GM12878 (cell line): ENCODE measurements at regions not wholly inside any gene's neighbourhood (a gene's known extent, or its start where the extent isn't known, plus 50 kb on each side); places are given as distances from the start of the nearest gene placed in this dataset.

ENCODE experiments used
- ATAC-seq: fragments of 200-7000 bp; cut with Tn5 transposase; 3 replicates; pipeline ENCODE4 v1.9.1; 2020; ENCODE audit warnings: mild to moderate bottlenecking, moderate library complexity
- BruUV-seq: library from RNA; stranded (reverse); fragments of 400-500 nt; replicated peaks from 2 replicates; lab custom pipeline; 2021; lab: Mats Ljungman, UMichigan
- CTCF ChIA-PET: fragments of 300-600 bp; sonication (Branson Sonifier 250); formaldehyde crosslinking; extraction: SDS; loops from one replicate; lab custom pipeline; 2021; ENCODE audit warnings: inconsistent platforms; lab: Yijun Ruan, JAX
- POLR2A ChIA-PET: fragments of 350-600 bp; formaldehyde crosslinking; extraction: SDS; loops from one replicate; lab custom pipeline; 2021; ENCODE audit warnings: inconsistent platforms; lab: Charles Lee
- RAD21 ChIA-PET: fragments of 300-600 bp; sonication (Branson Sonifier 250); formaldehyde crosslinking; loops from one replicate; lab custom pipeline; 2023; ENCODE audit warnings: antibody characterized with exemption; ENCODE audit not compliant: unreplicated experiment; lab: Charles Lee
- SMC1A ChIA-PET: fragments of 300-600 bp; sonication (Branson Sonifier 250); formaldehyde crosslinking; loops from one replicate; lab custom pipeline; 2023; ENCODE audit not compliant: unreplicated experiment, uncharacterized antibody; lab: Charles Lee
- DNase-seq: peaks from one replicate; pipeline ENCODE4 v3.0.0-alpha.2; 2011; ENCODE audit warnings: low read depth, low spot score
- FAIRE-seq: peaks from 3 replicates; lab custom pipeline; 2011; peaks lifted over from hg19 to GRCh38; lab: Jason Lieb, UNC
- H2AFZ ChIP-seq: 2 replicates; pipeline ENCODE4 v1.6.0; 2011; ENCODE audit warnings: low read depth, low read length, control low read depth; ENCODE audit not compliant: control insufficient read depth
- H3K27ac ChIP-seq: 2 replicates; pipeline ENCODE4 v1.5.1; 2011; ENCODE audit warnings: control low read depth; ENCODE audit not compliant: control insufficient read depth, insufficient read depth
- H3K27me3 ChIP-seq, 2 experiments: replicated peaks in 1 of 2; 2 replicates each; pipeline versions ENCODE4 v1.6.0 to v1.6.1; 2011; ENCODE audit warnings: low read length in 1 of 2; ENCODE audit not compliant: control insufficient read depth in 2 of 2, insufficient read depth in 2 of 2
- H3K36me3 ChIP-seq, 2 experiments: 2 replicates each; pipeline ENCODE4 v1.5.1; 2011; ENCODE audit warnings: low read length in 1 of 2; ENCODE audit not compliant: control insufficient read depth in 2 of 2, insufficient read depth in 2 of 2
- H3K4me1 ChIP-seq: 2 replicates; pipeline ENCODE4 v1.6.1; 2011; ENCODE audit warnings: mild to moderate bottlenecking, low read length, moderate library complexity, mixed read lengths; ENCODE audit not compliant: control insufficient read depth, insufficient read depth
- H3K4me2 ChIP-seq: 2 replicates; pipeline ENCODE4 v1.6.0; 2011; ENCODE audit warnings: control low read depth; ENCODE audit not compliant: control insufficient read depth, insufficient read depth
- H3K4me3 ChIP-seq: fragments of 200-600 bp; sonication (generic); 2 replicates; pipeline ENCODE4 v1.5.1; 2016
- H3K79me2 ChIP-seq: 2 replicates; pipeline ENCODE4 v1.6.0; 2011; ENCODE audit warnings: low read length; ENCODE audit not compliant: control insufficient read depth, insufficient read depth
- H3K9ac ChIP-seq: 2 replicates; pipeline ENCODE4 v1.8.0; 2011; ENCODE audit warnings: low read length, control low read depth, mixed read lengths; ENCODE audit not compliant: control insufficient read depth, insufficient read depth
- H3K9me3 ChIP-seq: replicated peaks from 3 replicates; pipeline ENCODE4 v1.5.1; 2011; ENCODE audit warnings: mild to moderate bottlenecking, low read length; ENCODE audit not compliant: control insufficient read depth, insufficient read depth
- H4K20me1 ChIP-seq: 2 replicates; pipeline ENCODE4 v1.6.0; 2011; ENCODE audit not compliant: control insufficient read depth, insufficient read depth
- CBFB ChIP-seq: IDR thresholded peaks from 2 replicates; pipeline ENCODE4 v1.6.1; 2016; ENCODE audit warnings: antibody characterized with exemption, low read depth
- LARP7 ChIP-seq: fragments of 450-650 bp; IDR thresholded peaks from 2 replicates; pipeline ENCODE4 v1.6.1; 2017; ENCODE audit warnings: mild to moderate bottlenecking
- NFXL1 ChIP-seq: fragments of 450-650 bp; IDR thresholded peaks from 2 replicates; pipeline ENCODE4 v1.6.1; 2017; ENCODE audit warnings: antibody characterized with exemption, mild to moderate bottlenecking, borderline replicate concordance
- RCOR1 ChIP-seq: conservative IDR thresholded peaks from 2 replicates; pipeline ENCODE4 v1.6.1; 2012; ENCODE audit warnings: low read depth, low read length, improper control_type of control experiment
- TCF3 ChIP-seq: IDR thresholded peaks from 2 replicates; pipeline ENCODE4 v1.6.1; 2012; ENCODE audit warnings: low read depth, mild to moderate bottlenecking, low read length, borderline replicate concordance; ENCODE audit not compliant: insufficient read depth
- WGBS: methylation state at CpG from one replicate; pipeline ENCODE4 v1.1.6; 2016; ENCODE audit warnings: low lambda C conversion rate; ENCODE audit not compliant: insufficient replicate concordance, insufficient coverage; ENCODE audit errors: missing lambda C conversion rate; 5-methylcytosine and 5-hydroxymethylcytosine counted together
- in situ Hi-C: fragments of 300-500 bp; cut with MboI; formaldehyde crosslinking; loops from 9 replicates; pipeline ENCODE4 v1.14.3; 2018; ENCODE audit warnings: mixed read lengths
- intact Hi-C: fragments of 100-400 bp; cut with micrococcal nuclease; formaldehyde crosslinking; loops from one replicate; pipeline ENCODE4 v1.14.2; 2022; ENCODE audit not compliant: unreplicated experiment
- TF ChIP-seq, protein P1 (sequence below): fragments of 450-650 bp; IDR thresholded peaks from 2 replicates; pipeline ENCODE4 v1.6.1; 2017; ENCODE audit warnings: mild to moderate bottlenecking, moderate library complexity
- TF ChIP-seq, protein P2 (sequence below): fragments of 450-650 bp; IDR thresholded peaks from 2 replicates; pipeline ENCODE4 v1.6.1; 2017; ENCODE audit warnings: antibody characterized with exemption, mild to moderate bottlenecking, moderate library complexity
- TF ChIP-seq, protein P3 (sequence below): IDR thresholded peaks from 2 replicates; pipeline ENCODE4 v1.6.1; 2011; ENCODE audit warnings: low read depth, low read length, improper control_type of control experiment, borderline replicate concordance

DNA sequence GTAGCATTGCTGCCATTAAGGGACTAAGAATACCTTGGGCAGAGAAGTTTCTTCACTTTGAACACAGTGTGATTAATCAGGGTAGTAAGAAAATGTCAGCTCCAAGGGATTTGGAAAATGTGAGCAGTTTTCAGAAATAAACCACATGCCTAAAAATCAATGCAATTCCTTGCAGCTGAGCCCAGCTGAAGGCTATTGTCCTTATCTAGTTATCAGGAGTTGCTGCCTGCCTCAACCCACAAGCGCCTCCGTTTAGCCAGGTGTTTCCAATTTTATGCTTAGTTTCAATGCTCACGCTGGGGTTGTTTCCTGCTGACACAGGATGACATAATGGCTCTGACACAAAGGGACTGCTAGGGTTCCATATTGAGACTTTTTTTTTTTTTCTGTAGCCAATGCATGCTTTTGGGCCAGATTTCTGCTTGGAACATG is 132.3 kb upstream of the ANK3 start:
- Histone ChIP-seq H3K27me3 (no peaks in the 10 kb centered on the region), H3K9ac (no peak overlapping the region), H3K4me1 (no peaks in the 10 kb centered on the region), H4K20me1 (no peaks in the 10 kb centered on the region), H3K27ac (no peak overlapping the region), H3K36me3 (no peaks in the 10 kb centered on the region), H3K4me3 (no peak overlapping the region), H3K79me2 (no peaks in the 10 kb centered on the region), H2AFZ (no peak overlapping the region), H3K9me3 (no peaks in the 10 kb centered on the region), H3K4me2 (no peak overlapping the region)
- 71% methylated on average over 3 of the region's 3 CpGs for WGBS
- POLR2A ChIA-PET, result interaction anchor here (0.7 kb wide), 1 partner anchor 170 kb away, joined by 3 read pairs; no protein-coding TSS in a partner anchor
- intact Hi-C loops, result no loop called here
- FAIRE-seq (no peak), DNase-seq (no peak), ATAC-seq (no peak)
- in situ Hi-C loops, result no loop called here
- SMC1A ChIA-PET, result interaction anchor here (0.9 kb wide), 1 partner anchor 12 kb away, joined by 3 read pairs; no protein-coding TSS in a partner anchor
- no TSS peak for BruUV-seq
- RAD21 ChIA-PET, result no interaction called here
- CTCF ChIA-PET, result no interaction called here
- TF ChIP-seq, protein P1, sequence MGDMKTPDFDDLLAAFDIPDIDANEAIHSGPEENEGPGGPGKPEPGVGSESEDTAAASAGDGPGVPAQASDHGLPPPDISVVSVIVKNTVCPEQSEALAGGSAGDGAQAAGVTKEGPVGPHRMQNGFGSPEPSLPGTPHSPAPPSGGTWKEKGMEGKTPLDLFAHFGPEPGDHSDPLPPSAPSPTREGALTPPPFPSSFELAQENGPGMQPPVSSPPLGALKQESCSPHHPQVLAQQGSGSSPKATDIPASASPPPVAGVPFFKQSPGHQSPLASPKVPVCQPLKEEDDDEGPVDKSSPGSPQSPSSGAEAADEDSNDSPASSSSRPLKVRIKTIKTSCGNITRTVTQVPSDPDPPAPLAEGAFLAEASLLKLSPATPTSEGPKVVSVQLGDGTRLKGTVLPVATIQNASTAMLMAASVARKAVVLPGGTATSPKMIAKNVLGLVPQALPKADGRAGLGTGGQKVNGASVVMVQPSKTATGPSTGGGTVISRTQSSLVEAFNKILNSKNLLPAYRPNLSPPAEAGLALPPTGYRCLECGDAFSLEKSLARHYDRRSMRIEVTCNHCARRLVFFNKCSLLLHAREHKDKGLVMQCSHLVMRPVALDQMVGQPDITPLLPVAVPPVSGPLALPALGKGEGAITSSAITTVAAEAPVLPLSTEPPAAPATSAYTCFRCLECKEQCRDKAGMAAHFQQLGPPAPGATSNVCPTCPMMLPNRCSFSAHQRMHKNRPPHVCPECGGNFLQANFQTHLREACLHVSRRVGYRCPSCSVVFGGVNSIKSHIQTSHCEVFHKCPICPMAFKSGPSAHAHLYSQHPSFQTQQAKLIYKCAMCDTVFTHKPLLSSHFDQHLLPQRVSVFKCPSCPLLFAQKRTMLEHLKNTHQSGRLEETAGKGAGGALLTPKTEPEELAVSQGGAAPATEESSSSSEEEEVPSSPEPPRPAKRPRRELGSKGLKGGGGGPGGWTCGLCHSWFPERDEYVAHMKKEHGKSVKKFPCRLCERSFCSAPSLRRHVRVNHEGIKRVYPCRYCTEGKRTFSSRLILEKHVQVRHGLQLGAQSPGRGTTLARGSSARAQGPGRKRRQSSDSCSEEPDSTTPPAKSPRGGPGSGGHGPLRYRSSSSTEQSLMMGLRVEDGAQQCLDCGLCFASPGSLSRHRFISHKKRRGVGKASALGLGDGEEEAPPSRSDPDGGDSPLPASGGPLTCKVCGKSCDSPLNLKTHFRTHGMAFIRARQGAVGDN, result no peak
- TF ChIP-seq, protein P2, sequence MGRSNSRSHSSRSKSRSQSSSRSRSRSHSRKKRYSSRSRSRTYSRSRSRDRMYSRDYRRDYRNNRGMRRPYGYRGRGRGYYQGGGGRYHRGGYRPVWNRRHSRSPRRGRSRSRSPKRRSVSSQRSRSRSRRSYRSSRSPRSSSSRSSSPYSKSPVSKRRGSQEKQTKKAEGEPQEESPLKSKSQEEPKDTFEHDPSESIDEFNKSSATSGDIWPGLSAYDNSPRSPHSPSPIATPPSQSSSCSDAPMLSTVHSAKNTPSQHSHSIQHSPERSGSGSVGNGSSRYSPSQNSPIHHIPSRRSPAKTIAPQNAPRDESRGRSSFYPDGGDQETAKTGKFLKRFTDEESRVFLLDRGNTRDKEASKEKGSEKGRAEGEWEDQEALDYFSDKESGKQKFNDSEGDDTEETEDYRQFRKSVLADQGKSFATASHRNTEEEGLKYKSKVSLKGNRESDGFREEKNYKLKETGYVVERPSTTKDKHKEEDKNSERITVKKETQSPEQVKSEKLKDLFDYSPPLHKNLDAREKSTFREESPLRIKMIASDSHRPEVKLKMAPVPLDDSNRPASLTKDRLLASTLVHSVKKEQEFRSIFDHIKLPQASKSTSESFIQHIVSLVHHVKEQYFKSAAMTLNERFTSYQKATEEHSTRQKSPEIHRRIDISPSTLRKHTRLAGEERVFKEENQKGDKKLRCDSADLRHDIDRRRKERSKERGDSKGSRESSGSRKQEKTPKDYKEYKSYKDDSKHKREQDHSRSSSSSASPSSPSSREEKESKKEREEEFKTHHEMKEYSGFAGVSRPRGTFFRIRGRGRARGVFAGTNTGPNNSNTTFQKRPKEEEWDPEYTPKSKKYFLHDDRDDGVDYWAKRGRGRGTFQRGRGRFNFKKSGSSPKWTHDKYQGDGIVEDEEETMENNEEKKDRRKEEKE, result no peak
- TF ChIP-seq RCOR1 (no peak), CBFB (no peak), NFXL1 (no peak), LARP7 (no peak), TCF3 (no peak)
- TF ChIP-seq, protein P3, sequence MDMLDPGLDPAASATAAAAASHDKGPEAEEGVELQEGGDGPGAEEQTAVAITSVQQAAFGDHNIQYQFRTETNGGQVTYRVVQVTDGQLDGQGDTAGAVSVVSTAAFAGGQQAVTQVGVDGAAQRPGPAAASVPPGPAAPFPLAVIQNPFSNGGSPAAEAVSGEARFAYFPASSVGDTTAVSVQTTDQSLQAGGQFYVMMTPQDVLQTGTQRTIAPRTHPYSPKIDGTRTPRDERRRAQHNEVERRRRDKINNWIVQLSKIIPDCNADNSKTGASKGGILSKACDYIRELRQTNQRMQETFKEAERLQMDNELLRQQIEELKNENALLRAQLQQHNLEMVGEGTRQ, result no peak
